ENCODE measurements at regions not wholly inside any gene's neighbourhood (a gene's known extent, or its start where the extent isn't known, plus 50 kb on each side); places are given as distances from the start of the nearest gene placed in this dataset.

GRCh38 chr4:114267976-114268375, 288.5 kb upstream of the ARSJ start:
- DNase-seq (ENCODE audit: low read depth), result no peak
- in situ Hi-C loops (cut with HindIII; ENCODE audit: low pct_unique_long_range_greater_than_20kb, low sequenced_read_pairs), result no loop called here

DNA sequence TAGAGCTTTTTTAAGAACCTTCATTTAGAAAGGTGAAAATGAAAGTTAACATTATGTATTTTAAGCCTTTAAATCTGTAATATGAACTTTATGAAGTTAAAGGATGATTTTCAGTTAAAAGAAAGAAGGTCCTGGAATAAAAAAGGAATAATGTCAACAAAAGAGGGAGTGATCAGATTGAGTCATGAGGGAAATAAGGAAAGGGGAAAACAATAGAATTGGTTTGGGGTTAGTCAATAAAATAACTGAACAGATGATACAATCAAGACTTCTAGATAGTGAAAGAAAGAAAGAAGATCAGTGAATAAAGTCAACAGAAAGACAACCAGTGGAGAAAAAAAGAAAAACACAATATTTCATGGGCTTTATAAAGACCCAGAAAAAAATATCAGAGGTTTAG, 291.6 kb upstream of the ARSJ start:
- DNase-seq (ENCODE audit: low read depth), result no peak
- in situ Hi-C loops (cut with HindIII; ENCODE audit: low pct_unique_long_range_greater_than_20kb, low sequenced_read_pairs), result no loop called here

DNA sequence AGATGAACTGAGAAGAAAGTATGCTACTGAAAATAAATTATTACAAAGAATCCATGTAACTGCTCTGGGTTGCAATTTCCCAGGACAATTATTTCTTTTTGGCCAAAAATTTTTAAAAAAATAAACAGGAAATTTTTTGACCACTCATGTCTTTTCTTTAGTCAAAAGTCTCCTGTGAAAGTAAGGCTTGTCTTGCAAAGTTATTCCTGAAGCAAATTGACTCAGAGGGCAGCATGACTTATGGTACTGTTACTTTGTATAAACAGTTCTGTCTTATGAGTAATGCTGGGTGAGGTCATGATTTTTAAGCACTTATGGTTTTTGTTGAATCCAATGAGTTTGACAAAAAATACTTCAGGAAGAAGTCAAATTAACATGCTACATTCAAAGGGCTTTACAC, 292.8 kb upstream of the ARSJ start:
- peak; percentile 74 for DNase-seq (ENCODE audit: low read depth)
- in situ Hi-C loops (cut with HindIII; ENCODE audit: low pct_unique_long_range_greater_than_20kb, low sequenced_read_pairs), result no loop called here

GRCh38 chr4:114273238-114273637, 293.8 kb upstream of the ARSJ start:
- in situ Hi-C loops (cut with HindIII; ENCODE audit: low pct_unique_long_range_greater_than_20kb, low sequenced_read_pairs), result no loop called here
- DNase-seq (ENCODE audit: low read depth), result peak; percentile 26

GRCh38 chr4:114277690-114278089, 298.2 kb upstream of the ARSJ start:
- DNase-seq (ENCODE audit: low read depth), result no peak

DNA sequence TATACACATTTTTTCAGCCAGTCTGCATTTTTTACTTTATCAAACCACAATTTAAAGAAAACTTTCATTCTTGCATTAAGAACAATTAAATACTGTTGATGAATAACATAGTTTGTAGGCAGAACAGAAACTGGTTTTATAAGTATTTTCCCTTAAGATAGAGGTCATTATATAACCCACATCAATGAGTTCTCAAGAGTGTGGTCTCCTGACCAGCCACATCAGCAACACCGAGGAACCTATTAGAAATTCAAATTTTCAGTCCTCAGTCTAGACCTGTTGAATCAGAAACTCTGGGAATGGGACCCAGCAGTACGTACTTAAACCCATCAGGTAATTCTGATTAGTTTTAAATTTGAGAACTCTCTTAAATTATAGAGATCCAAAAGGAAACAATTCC, 299.6 kb upstream of the ARSJ start:
- DNase-seq (ENCODE audit: low read depth), result no peak
- in situ Hi-C loops (cut with HindIII; ENCODE audit: low pct_unique_long_range_greater_than_20kb, low sequenced_read_pairs), result no loop called here

More at GRCh38 chr4:114277690-114278089, 298.2 kb upstream of the ARSJ start:
- in situ Hi-C loops (cut with HindIII; ENCODE audit: low pct_unique_long_range_greater_than_20kb, low sequenced_read_pairs), result no loop called here

GRCh38 chr4:114279711-114280110, 300.3 kb upstream of the ARSJ start:
- DNase-seq (ENCODE audit: low read depth), result no peak
- in situ Hi-C loops (cut with HindIII; ENCODE audit: low pct_unique_long_range_greater_than_20kb, low sequenced_read_pairs), result no loop called here

DNA sequence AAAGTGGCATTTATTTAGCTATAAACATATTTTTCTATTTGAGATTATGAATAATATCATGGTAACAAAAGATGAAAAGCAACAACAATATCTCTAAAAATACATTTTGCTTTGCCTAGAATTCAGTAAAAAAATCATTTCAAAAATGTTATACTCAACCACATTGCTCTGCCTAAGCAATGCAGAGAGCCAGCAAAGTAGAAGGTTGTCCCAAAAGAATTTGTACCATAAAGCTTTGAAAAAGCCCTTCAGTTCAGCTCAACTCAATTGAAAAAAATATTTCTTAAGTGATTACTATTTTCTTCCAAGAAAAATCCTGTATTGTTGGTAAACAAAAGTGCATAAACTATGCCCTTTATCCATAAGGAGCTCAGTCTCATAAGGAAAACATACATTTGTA, 301.2 kb upstream of the ARSJ start:
- no peak for DNase-seq (ENCODE audit: low read depth)
- in situ Hi-C loops (cut with HindIII; ENCODE audit: low pct_unique_long_range_greater_than_20kb, low sequenced_read_pairs), result no loop called here

GRCh38 chr4:114281164-114281960, 301.9 kb upstream of the ARSJ start:
- no peak for DNase-seq (ENCODE audit: low read depth)
- in situ Hi-C loops (cut with HindIII; ENCODE audit: low pct_unique_long_range_greater_than_20kb, low sequenced_read_pairs), result no loop called here

DNA sequence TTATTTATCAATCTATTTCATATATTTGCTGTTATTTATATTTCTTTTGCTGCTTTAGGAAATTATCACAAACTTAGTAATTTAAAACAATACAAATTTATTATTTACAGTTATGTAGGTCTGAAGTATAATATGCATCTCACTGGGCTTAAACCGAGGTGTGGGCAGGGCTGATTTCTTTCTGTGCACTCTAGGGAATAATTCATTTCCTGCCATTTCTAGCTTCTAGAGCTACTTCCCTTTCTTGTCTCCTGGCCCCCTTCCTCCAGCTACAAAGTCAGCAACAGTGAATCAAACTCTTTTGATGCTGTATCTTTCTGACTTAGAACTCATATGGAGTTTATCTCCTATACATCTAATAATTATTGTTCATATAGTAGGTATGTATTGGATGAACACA, 303.5 kb upstream of the ARSJ start:
- no peak for DNase-seq (ENCODE audit: low read depth)
- in situ Hi-C loops (cut with HindIII; ENCODE audit: low pct_unique_long_range_greater_than_20kb, low sequenced_read_pairs), result no loop called here

- in situ Hi-C loops (cut with HindIII; ENCODE audit: low pct_unique_long_range_greater_than_20kb, low sequenced_read_pairs), result no loop called here
- no peak for DNase-seq (ENCODE audit: low read depth)
Observed at GRCh38 chr4:114284629-114285028, 305.2 kb upstream of the ARSJ start.

DNA sequence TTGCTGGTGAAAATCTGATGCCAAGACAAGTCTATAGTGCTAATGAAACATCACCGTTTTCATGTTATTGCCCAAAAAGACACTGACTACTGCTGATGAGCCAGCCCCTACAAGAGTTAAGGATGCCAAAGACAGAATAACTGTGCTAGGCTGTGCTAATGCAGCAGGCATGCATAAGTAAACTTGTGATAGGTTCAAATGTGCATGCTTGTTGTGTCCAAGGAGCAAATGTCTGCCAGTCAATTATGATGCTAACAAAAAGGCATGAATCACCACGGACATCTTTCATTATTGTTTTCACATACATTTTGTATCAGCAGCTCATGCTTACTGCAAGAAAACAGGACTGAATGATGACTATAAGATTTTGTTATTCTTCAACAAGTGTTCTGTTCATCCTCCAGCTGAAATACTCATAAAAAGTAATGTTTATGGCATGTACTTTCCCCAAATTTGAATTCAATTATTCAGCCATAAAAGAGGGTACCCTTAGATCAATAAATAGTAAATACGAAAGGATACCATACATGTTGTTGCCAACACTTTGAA, 306.9 kb upstream of the ARSJ start:
- no peak for DNase-seq (ENCODE audit: low read depth)
- in situ Hi-C loops (cut with HindIII; ENCODE audit: low pct_unique_long_range_greater_than_20kb, low sequenced_read_pairs), result no loop called here

- in situ Hi-C loops (cut with HindIII; ENCODE audit: low pct_unique_long_range_greater_than_20kb, low sequenced_read_pairs), result no loop called here
- no peak for DNase-seq (ENCODE audit: low read depth)
Observed at GRCh38 chr4:114287079-114287696, 307.7 kb upstream of the ARSJ start.

DNA sequence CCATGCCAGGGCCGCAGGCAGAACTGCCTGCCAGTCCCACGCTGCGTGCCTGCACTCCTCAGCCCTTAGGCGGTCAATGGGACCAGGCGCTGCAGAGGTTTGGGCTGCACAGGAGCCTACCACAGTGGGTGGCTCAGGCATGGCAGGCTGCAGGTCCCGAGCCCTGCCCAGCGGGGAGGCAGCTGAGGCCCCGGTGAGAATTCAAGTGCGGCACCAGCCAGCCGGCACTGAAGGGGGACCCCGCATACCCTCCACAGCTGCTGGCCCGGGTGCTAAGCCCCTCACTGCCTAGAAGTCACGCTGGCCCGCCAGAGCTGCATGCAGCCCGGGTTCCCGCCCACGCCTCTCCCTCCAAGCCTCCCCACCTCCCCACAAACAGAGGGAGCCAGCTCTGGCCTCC, 302.5 kb upstream of the UGT8 start:
- in situ Hi-C loops (cut with HindIII; ENCODE audit: low pct_unique_long_range_greater_than_20kb, low sequenced_read_pairs), result no loop called here
- no peak for DNase-seq (ENCODE audit: low read depth)

GRCh38 chr4:114302472-114302871, 296.1 kb upstream of the UGT8 start:
- no peak for DNase-seq (ENCODE audit: low read depth)
- in situ Hi-C loops (cut with HindIII; ENCODE audit: low pct_unique_long_range_greater_than_20kb, low sequenced_read_pairs), result no loop called here

DNA sequence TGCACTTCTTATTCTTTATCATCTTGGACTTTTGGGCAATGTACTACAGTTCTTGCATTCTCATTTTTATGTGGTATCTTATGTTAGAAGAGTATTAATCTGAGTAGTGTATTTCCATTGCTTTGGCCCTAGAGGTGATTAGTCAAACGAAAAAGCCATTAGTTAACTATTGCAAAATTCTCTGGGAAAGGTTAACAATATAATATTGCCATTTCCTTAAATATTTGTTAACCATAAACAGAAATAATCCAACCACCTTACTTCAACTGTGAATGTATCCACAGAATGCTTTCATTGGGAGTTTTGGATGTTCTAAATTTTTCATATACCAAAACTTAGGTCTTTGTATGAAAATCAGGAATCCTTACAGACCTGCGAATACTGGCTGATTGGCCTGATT, 294.6 kb upstream of the UGT8 start:
- in situ Hi-C loops (cut with HindIII; ENCODE audit: low pct_unique_long_range_greater_than_20kb, low sequenced_read_pairs), result no loop called here
- DNase-seq (ENCODE audit: low read depth), result no peak

- no peak for DNase-seq (ENCODE audit: low read depth)
- in situ Hi-C loops (cut with HindIII; ENCODE audit: low pct_unique_long_range_greater_than_20kb, low sequenced_read_pairs), result no loop called here
Observed at GRCh38 chr4:114304567-114304966, 294.0 kb upstream of the UGT8 start.

DNA sequence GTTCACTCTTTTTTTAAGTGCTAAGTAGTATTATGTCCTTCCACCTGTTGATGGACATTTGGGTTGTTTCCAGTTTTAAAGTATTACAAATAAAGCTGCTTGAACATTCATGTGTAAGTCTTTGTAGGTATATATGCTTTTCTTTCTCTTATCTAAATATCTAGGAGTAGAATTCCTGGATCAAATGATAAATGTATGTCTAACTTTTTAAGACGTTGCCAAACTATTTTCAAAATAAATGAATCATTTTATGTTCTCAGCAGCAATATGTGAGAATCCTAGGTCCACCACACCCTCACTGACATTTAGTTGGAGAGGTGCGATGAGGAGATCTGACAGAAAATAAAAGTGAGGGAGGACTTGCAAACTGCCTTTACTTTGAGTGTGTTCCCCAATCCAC, 291.7 kb upstream of the UGT8 start:
- DNase-seq (ENCODE audit: low read depth), result no peak
- in situ Hi-C loops (cut with HindIII; ENCODE audit: low pct_unique_long_range_greater_than_20kb, low sequenced_read_pairs), result no loop called here

DNA sequence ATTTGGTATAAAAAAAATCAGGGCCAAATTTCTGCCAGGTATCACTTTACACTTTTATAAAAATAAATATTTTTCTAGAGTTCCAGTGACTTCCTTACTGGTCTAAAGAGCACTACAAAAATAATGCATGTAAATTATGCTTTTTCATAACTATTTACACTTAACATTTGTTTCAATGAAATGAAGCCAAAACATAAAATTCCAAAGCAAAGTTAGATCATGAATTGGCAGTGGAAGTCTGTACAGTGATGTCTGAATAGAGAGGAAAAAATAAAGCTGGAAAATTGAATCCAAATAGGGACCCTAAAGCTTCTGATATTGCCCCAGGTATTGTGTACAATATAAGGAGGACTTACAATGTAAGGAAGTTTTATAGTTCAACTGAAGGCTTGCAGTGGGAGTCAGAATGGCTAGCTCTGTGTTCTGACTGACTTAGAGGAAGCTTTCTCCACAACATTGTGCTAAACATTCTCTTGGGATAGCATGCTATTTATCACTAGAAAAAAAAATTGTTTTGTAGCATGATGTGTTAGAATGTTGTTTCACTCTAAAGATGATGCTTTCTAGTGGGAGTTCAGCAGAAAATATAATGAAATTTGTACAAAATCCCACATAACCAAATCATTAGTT, 288.2 kb upstream of the UGT8 start:
- in situ Hi-C loops (cut with HindIII; ENCODE audit: low pct_unique_long_range_greater_than_20kb, low sequenced_read_pairs), result no loop called here
- DNase-seq (ENCODE audit: low read depth), result no peak

All from Caki2 (cell line).